GM23338 (cell line): ENCODE measurements at regions not wholly inside any gene's neighbourhood (a gene's known extent, or its start where the extent isn't known, plus 50 kb on each side); places are given as distances from the start of the nearest gene placed in this dataset.

Experiments
- ATAC-seq: fragments of 200-7000 bp; cut with Tn5 transposase; 3 replicates; pipeline ENCODE4 v1.9.1; 2020
- DNase-seq: peaks from one replicate; pipeline ENCODE4 v3.0.0-alpha.2; 2015; ENCODE audit warnings: low spot score
- H2AFZ ChIP-seq: fragments of 200-600 bp; sonication (generic); 2 replicates; pipeline ENCODE4 v1.8.0; 2016; ENCODE audit warnings: antibody characterized with exemption, mild to moderate bottlenecking, moderate library complexity
- H3F3A ChIP-seq: fragments of 200-600 bp; sonication (generic); replicated peaks from 2 replicates; pipeline ENCODE4 v1.8.0; 2017; ENCODE audit warnings: antibody characterized with exemption, mixed run types, low read depth
- H3K27ac ChIP-seq: fragments of 200-600 bp; sonication (generic); 2 replicates; pipeline ENCODE4 v1.6.1; 2016; ENCODE audit warnings: low read depth
- H3K27me3 ChIP-seq: fragments of 200-600 bp; sonication (generic); 2 replicates; pipeline ENCODE4 v1.8.0; 2016; ENCODE audit warnings: mild to moderate bottlenecking, mixed run types, moderate library complexity; ENCODE audit not compliant: insufficient read depth
- H3K36me3 ChIP-seq: fragments of 200-600 bp; sonication (generic); 2 replicates; pipeline ENCODE4 v1.8.0; 2016; ENCODE audit warnings: mild to moderate bottlenecking; ENCODE audit not compliant: insufficient read depth
- H3K4me1 ChIP-seq: fragments of 200-600 bp; sonication (generic); 2 replicates; pipeline ENCODE4 v1.8.0; 2016; ENCODE audit warnings: mild to moderate bottlenecking, moderate library complexity; ENCODE audit not compliant: insufficient read depth
- H3K4me2 ChIP-seq: fragments of 200-600 bp; sonication (generic); 2 replicates; pipeline ENCODE4 v1.7.1; 2017; ENCODE audit warnings: mixed run types
- H3K4me3 ChIP-seq: fragments of 200-600 bp; sonication (generic); 2 replicates; pipeline ENCODE4 v1.6.1; 2016; ENCODE audit warnings: mixed run types
- H3K79me2 ChIP-seq: fragments of 200-600 bp; sonication (generic); replicated peaks from 2 replicates; pipeline ENCODE4 v1.8.0; 2017; ENCODE audit warnings: mild to moderate bottlenecking; ENCODE audit not compliant: insufficient read depth
- H3K9me2 ChIP-seq: fragments of 200-600 bp; sonication (generic); 2 replicates; pipeline ENCODE4 v1.8.0; 2017; ENCODE audit not compliant: insufficient read depth
- H4K20me1 ChIP-seq: fragments of 200-600 bp; sonication (generic); replicated peaks from 2 replicates; pipeline ENCODE4 v1.8.0; 2017; ENCODE audit warnings: mild to moderate bottlenecking; ENCODE audit not compliant: insufficient read depth
- H3K27ac Mint-ChIP-seq: 2 replicates; pipeline ENCODE4 v1.8.0; 2020; ENCODE audit warnings: inconsistent platforms, mild to moderate bottlenecking, moderate library complexity, mixed read lengths
- H3K27me3 Mint-ChIP-seq: 3 replicates; pipeline ENCODE4 v1.8.0; 2022; ENCODE audit warnings: low read depth, mild to moderate bottlenecking, moderate library complexity, mixed read lengths, inconsistent platforms; ENCODE audit not compliant: insufficient read depth, poor library complexity
- H3K36me3 Mint-ChIP-seq: 3 replicates; pipeline ENCODE4 v1.8.0; 2021; ENCODE audit warnings: low read depth, mild to moderate bottlenecking, inconsistent platforms, moderate library complexity, mixed read lengths
- H3K4me1 Mint-ChIP-seq: 3 replicates; pipeline ENCODE4 v1.8.0; 2020; ENCODE audit warnings: mild to moderate bottlenecking, inconsistent platforms, mixed read lengths
- H3K4me3 Mint-ChIP-seq: 3 replicates; pipeline ENCODE4 v1.8.0; 2021; ENCODE audit warnings: moderate library complexity, mild to moderate bottlenecking, inconsistent platforms, mixed read lengths
- H3K9me3 Mint-ChIP-seq: 3 replicates; pipeline ENCODE4 v1.8.0; 2020; ENCODE audit warnings: moderate library complexity, mild to moderate bottlenecking, inconsistent platforms, mixed read lengths
- CREB1 ChIP-seq: fragments of 250-450 bp; sonication (Bioruptor Pico); IDR thresholded peaks from 2 replicates; pipeline ENCODE4 v1.5.0; 2020; ENCODE audit warnings: low read depth, mild to moderate bottlenecking, moderate library complexity
- ETS1 ChIP-seq: IDR thresholded peaks from 2 replicates; pipeline ENCODE4 v1.6.1; 2016; ENCODE audit warnings: antibody characterized with exemption
- EZH2 ChIP-seq: fragments of 200-600 bp; sonication (generic); IDR thresholded peaks from one replicate; pipeline ENCODE4 v1.8.0; 2017; ENCODE audit warnings: antibody characterized with exemption, mild to moderate bottlenecking, low read depth; ENCODE audit not compliant: unreplicated experiment
- EZH2phosphoT487 ChIP-seq: fragments of 200-600 bp; sonication (generic); IDR thresholded peaks from one replicate; pipeline ENCODE4 v1.8.1; 2018; ENCODE audit warnings: antibody characterized with exemption; ENCODE audit not compliant: unreplicated experiment
- JUNB ChIP-seq: IDR thresholded peaks from one replicate; pipeline ENCODE4 v1.6.1; 2016; ENCODE audit warnings: antibody characterized with exemption; ENCODE audit not compliant: unreplicated experiment
- STAT1 ChIP-seq: IDR thresholded peaks from one replicate; pipeline ENCODE4 v1.6.1; 2016; ENCODE audit warnings: antibody characterized with exemption; ENCODE audit not compliant: unreplicated experiment
- ZNF331 ChIP-seq: fragments of 250-450 bp; sonication (Bioruptor Pico); IDR thresholded peaks from 2 replicates; pipeline ENCODE4 v1.5.0; 2020; ENCODE audit warnings: low read depth, mild to moderate bottlenecking, moderate library complexity
- TF ChIP-seq, protein P1 (sequence below): fragments of 250-450 bp; sonication (Bioruptor Pico); IDR thresholded peaks from 2 replicates; pipeline ENCODE4 v1.5.0; 2020; ENCODE audit warnings: mild to moderate bottlenecking, moderate library complexity

DNA sequence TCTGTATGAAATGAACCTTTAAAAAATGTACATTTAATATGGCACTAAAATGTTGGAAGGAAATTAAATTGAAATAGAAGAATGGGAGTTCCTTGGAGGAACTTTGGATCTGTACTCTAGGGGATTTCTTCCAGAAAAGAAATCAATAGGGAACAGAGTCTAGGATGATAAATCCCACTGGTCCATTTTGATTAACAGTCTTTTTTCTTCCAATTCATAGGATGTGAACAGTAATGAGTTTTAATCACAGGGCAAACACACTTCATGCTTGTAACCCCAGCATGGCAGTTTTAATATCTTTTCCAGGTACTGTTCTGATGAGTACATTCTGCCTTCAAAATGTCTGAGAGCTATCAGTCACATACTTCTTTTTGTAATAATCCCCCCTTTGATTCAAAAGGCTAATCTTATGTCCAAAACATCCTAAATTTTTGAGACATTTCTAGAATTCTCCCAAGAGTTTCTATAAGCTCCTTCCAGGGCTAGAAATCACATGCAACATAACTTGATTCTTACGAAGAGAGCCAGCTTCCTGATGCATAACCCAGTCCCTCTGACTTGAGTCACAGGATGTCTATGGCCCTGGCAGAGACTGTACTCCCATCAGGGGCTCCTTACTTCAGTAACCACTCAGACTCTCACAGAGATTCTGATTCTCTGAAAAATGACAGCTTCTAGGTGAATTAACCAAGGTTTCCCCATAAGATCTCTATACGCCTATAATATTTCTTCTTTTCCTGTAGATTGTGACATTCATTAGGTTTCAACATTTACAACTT is 112.9 kb downstream of the SLC36A4 start (continued):
- TF ChIP-seq, protein P1, sequence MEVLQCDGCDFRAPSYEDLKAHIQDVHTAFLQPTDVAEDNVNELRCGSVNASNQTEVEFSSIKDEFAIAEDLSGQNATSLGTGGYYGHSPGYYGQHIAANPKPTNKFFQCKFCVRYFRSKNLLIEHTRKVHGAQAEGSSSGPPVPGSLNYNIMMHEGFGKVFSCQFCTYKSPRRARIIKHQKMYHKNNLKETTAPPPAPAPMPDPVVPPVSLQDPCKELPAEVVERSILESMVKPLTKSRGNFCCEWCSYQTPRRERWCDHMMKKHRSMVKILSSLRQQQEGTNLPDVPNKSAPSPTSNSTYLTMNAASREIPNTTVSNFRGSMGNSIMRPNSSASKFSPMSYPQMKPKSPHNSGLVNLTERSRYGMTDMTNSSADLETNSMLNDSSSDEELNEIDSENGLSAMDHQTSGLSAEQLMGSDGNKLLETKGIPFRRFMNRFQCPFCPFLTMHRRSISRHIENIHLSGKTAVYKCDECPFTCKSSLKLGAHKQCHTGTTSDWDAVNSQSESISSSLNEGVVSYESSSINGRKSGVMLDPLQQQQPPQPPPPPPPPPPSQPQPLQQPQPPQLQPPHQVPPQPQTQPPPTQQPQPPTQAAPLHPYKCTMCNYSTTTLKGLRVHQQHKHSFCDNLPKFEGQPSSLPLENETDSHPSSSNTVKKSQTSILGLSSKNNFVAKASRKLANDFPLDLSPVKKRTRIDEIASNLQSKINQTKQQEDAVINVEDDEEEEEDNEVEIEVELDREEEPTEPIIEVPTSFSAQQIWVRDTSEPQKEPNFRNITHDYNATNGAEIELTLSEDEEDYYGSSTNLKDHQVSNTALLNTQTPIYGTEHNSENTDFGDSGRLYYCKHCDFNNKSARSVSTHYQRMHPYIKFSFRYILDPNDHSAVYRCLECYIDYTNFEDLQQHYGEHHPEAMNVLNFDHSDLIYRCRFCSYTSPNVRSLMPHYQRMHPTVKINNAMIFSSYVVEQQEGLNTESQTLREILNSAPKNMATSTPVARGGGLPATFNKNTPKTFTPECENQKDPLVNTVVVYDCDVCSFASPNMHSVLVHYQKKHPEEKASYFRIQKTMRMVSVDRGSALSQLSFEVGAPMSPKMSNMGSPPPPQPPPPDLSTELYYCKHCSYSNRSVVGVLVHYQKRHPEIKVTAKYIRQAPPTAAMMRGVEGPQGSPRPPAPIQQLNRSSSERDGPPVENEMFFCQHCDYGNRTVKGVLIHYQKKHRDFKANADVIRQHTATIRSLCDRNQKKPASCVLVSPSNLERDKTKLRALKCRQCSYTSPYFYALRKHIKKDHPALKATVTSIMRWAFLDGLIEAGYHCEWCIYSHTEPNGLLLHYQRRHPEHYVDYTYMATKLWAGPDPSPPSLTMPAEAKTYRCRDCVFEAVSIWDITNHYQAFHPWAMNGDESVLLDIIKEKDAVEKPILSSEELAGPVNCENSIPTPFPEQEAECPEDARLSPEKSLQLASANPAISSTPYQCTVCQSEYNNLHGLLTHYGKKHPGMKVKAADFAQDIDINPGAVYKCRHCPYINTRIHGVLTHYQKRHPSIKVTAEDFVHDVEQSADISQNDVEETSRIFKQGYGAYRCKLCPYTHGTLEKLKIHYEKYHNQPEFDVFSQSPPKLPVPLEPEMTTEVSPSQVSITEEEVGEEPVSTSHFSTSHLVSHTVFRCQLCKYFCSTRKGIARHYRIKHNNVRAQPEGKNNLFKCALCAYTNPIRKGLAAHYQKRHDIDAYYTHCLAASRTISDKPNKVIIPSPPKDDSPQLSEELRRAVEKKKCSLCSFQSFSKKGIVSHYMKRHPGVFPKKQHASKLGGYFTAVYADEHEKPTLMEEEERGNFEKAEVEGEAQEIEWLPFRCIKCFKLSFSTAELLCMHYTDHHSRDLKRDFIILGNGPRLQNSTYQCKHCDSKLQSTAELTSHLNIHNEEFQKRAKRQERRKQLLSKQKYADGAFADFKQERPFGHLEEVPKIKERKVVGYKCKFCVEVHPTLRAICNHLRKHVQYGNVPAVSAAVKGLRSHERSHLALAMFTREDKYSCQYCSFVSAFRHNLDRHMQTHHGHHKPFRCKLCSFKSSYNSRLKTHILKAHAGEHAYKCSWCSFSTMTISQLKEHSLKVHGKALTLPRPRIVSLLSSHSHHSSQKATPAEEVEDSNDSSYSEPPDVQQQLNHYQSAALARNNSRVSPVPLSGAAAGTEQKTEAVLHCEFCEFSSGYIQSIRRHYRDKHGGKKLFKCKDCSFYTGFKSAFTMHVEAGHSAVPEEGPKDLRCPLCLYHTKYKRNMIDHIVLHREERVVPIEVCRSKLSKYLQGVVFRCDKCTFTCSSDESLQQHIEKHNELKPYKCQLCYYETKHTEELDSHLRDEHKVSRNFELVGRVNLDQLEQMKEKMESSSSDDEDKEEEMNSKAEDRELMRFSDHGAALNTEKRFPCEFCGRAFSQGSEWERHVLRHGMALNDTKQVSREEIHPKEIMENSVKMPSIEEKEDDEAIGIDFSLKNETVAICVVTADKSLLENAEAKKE, result no peak
- TF ChIP-seq ETS1 (no peak), ZNF331 (CRISPR knock-in tag) (no peak), CREB1 (no peak), STAT1 (no peak), EZH2 (no peak), JUNB (no peak)

GRCh38 chr11:93089474-93090102 is 108.2 kb downstream of the SLC36A4 start:
- H3K4me2 ChIP-seq, result no peak overlapping the region
- H3F3A ChIP-seq, result no peaks in the 10 kb centered on the region
- H3K27ac ChIP-seq, result no peak overlapping the region
- H2AFZ ChIP-seq, result no peak overlapping the region
- no peaks in the 10 kb centered on the region for H3K27me3 ChIP-seq
- Mint-ChIP-seq H3K36me3 (no peaks in the 10 kb centered on the region; the same call in 2 of the 3 replicates), H3K27me3 (peaks cover 2% of the 10 kb centered on the region), H3K27ac (0 out of 2 replicates have a peak overlapping the region, but pooled peaks have one; percentile 44), H3K4me1 (peaks cover 17% of the 10 kb centered on the region), H3K9me3 (peaks cover 4% of the 10 kb centered on the region; the same call in 1 of the 3 replicates), H3K4me3 (no peak overlapping the region)
- H3K36me3 ChIP-seq, result no peaks in the 10 kb centered on the region
- no peaks in the 10 kb centered on the region for H3K79me2 ChIP-seq
- H3K9me2 ChIP-seq, result no peaks in the 10 kb centered on the region
- no peak overlapping the region for H3K4me3 ChIP-seq
- DNase-seq (peak; percentile 78), ATAC-seq (peak; percentile 99)
- peaks cover 24% of the 10 kb centered on the region for H3K4me1 ChIP-seq
- no peaks in the 10 kb centered on the region for H4K20me1 ChIP-seq
- TF ChIP-seq EZH2phosphoT487 (no peak), ETS1 (no peak)
